Glomerular endothelial cell (primary cell): ENCODE measurements at regions not wholly inside any gene's neighbourhood (a gene's known extent, or its start where the extent isn't known, plus 50 kb on each side); places are given as distances from the start of the nearest gene placed in this dataset.
A peak's percentile ranks its signal among the peaks of the same experiment; 100 is the strongest.
"Not testable (repeated sequence)": the region's sequence is repeated elsewhere in the genome, so short reads cannot be mapped to it uniquely, and the experiment has no call there.

Experiments
- DNase-seq: peaks from one replicate; pipeline ENCODE4 v3.0.0-alpha.2; 2011; ENCODE audit warnings: low read depth, low spot score; ENCODE audit errors: extremely low read depth

GRCh38 chr13:44815623-44816022, 173.6 kb downstream of the NUFIP1 start:
- DNase-seq, result no peak

GRCh38 chr13:44814836-44815235, 174.4 kb downstream of the NUFIP1 start:
- no peak for DNase-seq

GRCh38 chr13:44814161-44814560, 175.1 kb downstream of the NUFIP1 start:
- DNase-seq, result no peak

GRCh38 chr13:44812818-44813217, 176.5 kb downstream of the NUFIP1 start:
- no peak for DNase-seq

GRCh38 chr13:44810061-44810840, 179.0 kb downstream of the NUFIP1 start:
- DNase-seq, result no peak

- DNase-seq, result no peak
These were observed 180.1 kb downstream of the NUFIP1 start for GRCh38 chr13:44809190-44809589.

- DNase-seq, result no peak
These were observed 181.1 kb downstream of the NUFIP1 start for GRCh38 chr13:44808185-44808584.

GRCh38 chr13:44807449-44808034, 181.7 kb downstream of the NUFIP1 start:
- DNase-seq, result no peak

GRCh38 chr13:44806826-44807225, 182.4 kb downstream of the NUFIP1 start:
- no peak for DNase-seq

GRCh38 chr13:44805585-44805984, 183.7 kb downstream of the NUFIP1 start:
- no peak for DNase-seq

- no peak for DNase-seq
These were observed 185.9 kb downstream of the NUFIP1 start for GRCh38 chr13:44803390-44803789.

GRCh38 chr13:44802491-44802890, 186.8 kb downstream of the NUFIP1 start:
- no peak for DNase-seq

- peak; percentile 56 for DNase-seq
These were observed 187.3 kb downstream of the NUFIP1 start for GRCh38 chr13:44801990-44802389.

- no peak for DNase-seq
These were observed 188.6 kb downstream of the NUFIP1 start for GRCh38 chr13:44800626-44801025.

- no peak for DNase-seq
These were observed 191.6 kb downstream of the NUFIP1 start for GRCh38 chr13:44797685-44798084.

- no peak for DNase-seq
These were observed 192.4 kb downstream of the NUFIP1 start for GRCh38 chr13:44796597-44797490.

GRCh38 chr13:44796039-44796438, 193.2 kb downstream of the NUFIP1 start:
- DNase-seq, result not testable (repeated sequence)

- no peak for DNase-seq
These were observed 194.1 kb downstream of the NUFIP1 start for GRCh38 chr13:44795176-44795575.

- DNase-seq, result no peak
These were observed 197.2 kb downstream of the NUFIP1 start for GRCh38 chr13:44792096-44792495.

GRCh38 chr13:44790289-44790688, 199.0 kb downstream of the NUFIP1 start:
- DNase-seq, result no peak

- no peak for DNase-seq
These were observed 201.7 kb downstream of the NUFIP1 start for GRCh38 chr13:44787617-44788016.
